Body of pancreas (tissue), 4 donors: ENCODE measurements at regions not wholly inside any gene's neighbourhood (a gene's known extent, or its start where the extent isn't known, plus 50 kb on each side); places are given as distances from the start of the nearest gene placed in this dataset.

Source experiments
- ATAC-seq: fragments of 150-250 bp; one replicate; pipeline ENCODE4 v1.9.1; 2016
- DNase-seq, 4 donors: peaks; one replicate each; pipeline ENCODE4 v3.0.0-alpha.2; 2019
- H3K27ac ChIP-seq, 4 donors: fragments of 200-600 bp; sonication (generic); 1 replicate in 3 of 4; 2 replicates in 1 of 4; pipeline versions ENCODE4 v1.5.1 to v1.6.1; 2016 to 2019; ENCODE audit warnings: mild to moderate bottlenecking in 1 of 4, mixed read lengths in 1 of 4, moderate library complexity in 1 of 4
- H3K27me3 ChIP-seq, 2 donors: fragments of 200-600 bp; sonication (generic); one replicate each; pipeline ENCODE4 v1.6.0; 2016; ENCODE audit warnings: mild to moderate bottlenecking in 1 of 2
- H3K36me3 ChIP-seq, 2 donors: fragments of 200-600 bp; sonication (generic); replicated peaks in 1 of 2; 2 replicates each; pipeline ENCODE4 v1.5.1; 2016; ENCODE audit warnings: low read depth in 2 of 2; ENCODE audit not compliant: insufficient read depth in 1 of 2
- H3K4me1 ChIP-seq: fragments of 200-600 bp; sonication (generic); one replicate; pipeline ENCODE4 v1.6.0; 2016
- H3K4me3 ChIP-seq, 2 donors: fragments of 200-600 bp; sonication (generic); 1 replicate in 1 of 2; 2 replicates in 1 of 2; pipeline ENCODE4 v1.5.1; 2016 to 2019
- H3K9me3 ChIP-seq, 3 donors: fragments of 200-600 bp; sonication (generic); 1 replicate in 2 of 3; 2 replicates in 1 of 3; pipeline ENCODE4 v1.5.1; 2016
- CTCF ChIP-seq, 7 experiments: fragments of 450-650 bp in 4 of 7; fragments of 200-600 bp in 3 of 7; sonication (generic) in 3 of 7; IDR thresholded peaks; one replicate each; pipeline ENCODE4 v1.5.1; 2016 to 2019; ENCODE audit warnings: antibody characterized with exemption in 7 of 7
- POLR2A ChIP-seq, 3 donors: fragments of 450-650 bp; IDR thresholded peaks; one replicate each; pipeline ENCODE4 v1.6.1; 2016; ENCODE audit warnings: antibody characterized with exemption in 3 of 3, mild to moderate bottlenecking in 2 of 3
- WGBS, 2 donors: methylation state at CpG; one replicate each; pipeline ENCODE4 v1.1.5; 2017; 5-methylcytosine and 5-hydroxymethylcytosine counted together
- intact Hi-C: fragments of 100-400 bp; cut with DNase I; formaldehyde crosslinking; loops from one replicate; pipeline ENCODE4 v1.15.1; 2023

DNA sequence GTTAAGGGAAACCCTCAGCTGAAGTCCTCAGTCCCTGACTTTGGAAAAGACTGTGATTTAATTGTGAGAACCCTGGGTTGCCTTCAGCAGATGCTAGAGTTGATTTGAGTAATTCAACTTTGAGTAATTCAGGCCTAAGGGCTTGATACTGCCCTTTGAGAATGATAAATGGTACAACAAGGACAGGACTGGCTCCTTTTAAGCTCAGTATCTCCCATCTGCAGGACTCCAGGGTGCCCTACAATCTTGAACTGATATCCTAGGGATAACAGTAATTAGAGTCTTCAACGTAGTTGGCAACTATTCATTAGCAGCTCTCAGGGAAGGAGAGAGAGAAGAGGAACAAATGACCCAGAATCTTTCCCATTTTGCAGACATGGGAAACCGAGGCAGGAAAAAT is 186.4 kb downstream of the GATA3 start:
- no peak for DNase-seq
- H3K27ac ChIP-seq, result no peak overlapping the region
- no peaks in the 10 kb centered on the region for H3K36me3 ChIP-seq
- H3K4me3 ChIP-seq, result no peak overlapping the region
- H3K27me3 ChIP-seq, result no peaks in the 10 kb centered on the region
- no peaks in the 10 kb centered on the region for H3K4me1 ChIP-seq
- H3K9me3 ChIP-seq, result no peaks in the 10 kb centered on the region
- ATAC-seq, result no peak
- TF ChIP-seq CTCF (IDR thresholded peaks at IDR 0.05) (no peak), POLR2A (IDR thresholded peaks at IDR 0.05) (no peak)
- WGBS, 2 donors, result 33 to 42% methylated on average over 2 of the region's 2 CpGs
- intact Hi-C loops, result no loop called here

- DNase-seq, result no peak
- TF ChIP-seq CTCF (IDR thresholded peaks at IDR 0.05) (no peak), POLR2A (IDR thresholded peaks at IDR 0.05) (no peak)
- no peaks in the 10 kb centered on the region for H3K36me3 ChIP-seq
- intact Hi-C loops, result no loop called here
- no peaks in the 10 kb centered on the region for H3K4me1 ChIP-seq
- no peak overlapping the region for H3K27ac ChIP-seq
- no peak overlapping the region for H3K4me3 ChIP-seq
- H3K9me3 ChIP-seq, result no peaks in the 10 kb centered on the region
- H3K27me3 ChIP-seq, result no peaks in the 10 kb centered on the region
- 67 to 71% methylated on average over 7 to 8 of the region's 8 CpGs for WGBS, 2 donors
- no peak for ATAC-seq
Observed at GRCh38 chr10:8242295-8242872, 187.9 kb downstream of the GATA3 start.

GRCh38 chr10:8245131-8245813 is 190.8 kb downstream of the GATA3 start:
- TF ChIP-seq POLR2A (IDR thresholded peaks at IDR 0.05) (no peak), CTCF (IDR thresholded peaks at IDR 0.05) (no peak)
- 27 to 44% methylated on average over 8 of the region's 8 CpGs for WGBS, 2 donors
- intact Hi-C loops, result no loop called here

DNA sequence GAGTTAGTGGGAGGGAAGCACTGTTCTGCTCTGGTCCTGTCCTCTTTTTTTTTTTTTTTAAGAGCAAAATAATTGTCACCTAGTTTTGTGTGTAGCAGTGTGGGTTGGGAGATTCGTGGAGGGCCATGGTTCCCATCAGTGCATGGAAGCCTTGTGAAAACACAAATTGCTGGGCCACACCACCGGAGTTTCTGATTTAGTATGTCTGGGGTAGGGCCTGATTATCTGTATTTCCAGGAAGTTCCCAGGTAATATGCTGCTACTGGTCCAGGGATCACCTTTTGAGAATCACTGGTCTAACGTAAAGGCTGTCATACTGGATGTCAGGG is 191.3 kb downstream of the GATA3 start:
- Histone ChIP-seq H3K27me3 (no peaks in the 10 kb centered on the region), H3K36me3 (no peaks in the 10 kb centered on the region), H3K9me3 (no peaks in the 10 kb centered on the region), H3K27ac (no peak overlapping the region), H3K4me3 (no peak overlapping the region), H3K4me1 (no peaks in the 10 kb centered on the region)
- TF ChIP-seq CTCF (IDR thresholded peaks at IDR 0.05) (no peak), POLR2A (IDR thresholded peaks at IDR 0.05) (no peak)
- ATAC-seq (no peak), DNase-seq (no peak)
- intact Hi-C loops, result no loop called here
- 65 to 77% methylated on average over 3 of the region's 3 CpGs for WGBS, 2 donors

More at GRCh38 chr10:8245131-8245813, 190.8 kb downstream of the GATA3 start:
- no peaks in the 10 kb centered on the region for H3K36me3 ChIP-seq
- no peak overlapping the region for H3K27ac ChIP-seq
- no peak for ATAC-seq
- no peaks in the 10 kb centered on the region for H3K4me1 ChIP-seq
- DNase-seq, result no peak
- no peak overlapping the region for H3K4me3 ChIP-seq
- no peaks in the 10 kb centered on the region for H3K27me3 ChIP-seq
- no peaks in the 10 kb centered on the region for H3K9me3 ChIP-seq

DNA sequence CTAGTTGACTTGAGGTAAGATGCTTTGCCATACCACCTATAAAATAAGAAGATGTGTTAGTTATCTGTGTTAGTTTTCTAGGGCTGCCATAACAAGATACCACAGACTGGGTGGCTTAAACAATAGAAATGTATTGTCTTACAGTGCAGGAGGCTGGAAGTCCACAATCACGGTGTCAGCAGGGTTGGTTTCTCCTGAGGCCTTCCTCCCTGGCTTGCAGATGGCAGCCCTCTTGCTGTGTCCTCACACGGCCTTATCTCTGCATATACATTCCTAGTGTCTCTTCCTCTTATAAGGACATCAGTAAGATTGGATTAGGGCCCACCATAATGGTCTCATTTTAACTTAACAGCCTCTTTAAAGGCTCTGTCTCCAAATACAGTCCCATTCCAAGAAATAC is 192.1 kb downstream of the GATA3 start:
- no peaks in the 10 kb centered on the region for H3K27me3 ChIP-seq
- H3K36me3 ChIP-seq, result no peaks in the 10 kb centered on the region
- TF ChIP-seq CTCF (IDR thresholded peaks at IDR 0.05), result no peak
- no peak for TF ChIP-seq POLR2A (IDR thresholded peaks at IDR 0.05)
- 62 to 87% methylated on average over 2 of the region's 2 CpGs for WGBS, 2 donors
- DNase-seq (no peak), ATAC-seq (no peak)
- no peak overlapping the region for H3K27ac ChIP-seq
- H3K4me1 ChIP-seq, result no peaks in the 10 kb centered on the region
- intact Hi-C loops, result no loop called here
- no peaks in the 10 kb centered on the region for H3K9me3 ChIP-seq
- H3K4me3 ChIP-seq, result no peak overlapping the region
